EL (cell line): ENCODE measurements at regions not wholly inside any gene's neighbourhood (a gene's known extent, or its start where the extent isn't known, plus 50 kb on each side); places are given as distances from the start of the nearest gene placed in this dataset.

Experiments used
- DNase-seq: peaks from one replicate; pipeline ENCODE4 v3.0.0-alpha.2; 2016

DNA sequence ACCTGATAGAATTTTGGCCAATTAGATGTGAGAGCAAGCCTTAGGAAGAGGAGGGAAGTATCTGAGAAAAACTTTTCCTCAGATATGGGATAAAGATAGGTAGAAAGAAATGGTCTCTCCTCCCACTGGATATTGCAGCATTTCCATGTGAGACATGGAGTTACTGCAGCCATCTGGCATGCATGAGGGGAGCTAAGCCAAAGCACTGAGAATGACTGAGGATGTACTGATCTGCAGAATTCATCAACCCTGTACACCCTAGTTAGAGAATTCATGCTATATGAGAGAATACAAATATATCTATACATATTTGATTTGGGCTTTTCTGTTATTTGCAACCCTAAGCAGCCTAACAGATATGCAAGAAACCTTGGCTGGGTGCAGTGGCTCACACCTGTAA, 52.5 kb upstream of the RPL34 start:
- DNase-seq = no peak

DNA sequence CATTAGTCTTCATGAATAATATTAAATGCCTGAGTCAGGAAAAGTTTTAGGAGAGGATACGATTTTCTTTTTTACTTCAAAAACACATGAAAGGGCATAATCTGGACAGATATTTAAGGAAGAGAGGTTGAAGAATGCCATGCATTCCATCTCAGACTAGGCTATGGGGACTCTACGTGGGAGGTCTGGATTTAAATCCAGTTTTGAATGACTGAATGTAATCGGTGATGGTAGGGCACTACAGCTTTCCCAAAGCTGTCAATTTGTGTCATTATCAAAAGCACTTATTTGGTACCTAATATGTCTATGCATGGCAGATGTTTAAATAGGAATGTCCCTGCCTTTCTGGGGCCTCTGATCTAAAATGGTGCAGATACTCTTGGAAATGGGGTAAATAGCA, 59.3 kb upstream of the RPL34 start:
- DNase-seq = peak; percentile 11

- no peak for DNase-seq
Observed at GRCh38 chr4:108560616-108561015, 59.8 kb upstream of the RPL34 start.

DNA sequence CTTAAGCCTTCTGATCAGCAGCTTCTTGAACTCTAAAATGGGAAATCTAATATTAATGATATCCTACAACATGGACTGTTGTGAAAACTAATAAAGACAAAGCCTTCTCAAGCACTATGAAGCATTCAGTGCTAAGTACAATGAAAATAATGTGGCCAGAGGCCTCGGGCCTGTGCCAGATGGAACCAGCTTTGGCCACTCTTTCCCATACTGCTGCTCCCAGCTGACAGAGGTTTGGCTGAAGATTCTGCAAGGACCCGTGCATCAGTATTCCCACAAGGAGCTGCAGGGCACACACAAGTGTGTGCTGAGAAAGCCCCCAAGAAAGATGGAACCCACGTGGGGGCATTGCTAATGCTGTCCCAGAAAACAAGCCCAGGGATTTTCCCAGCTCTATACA, 60.5 kb upstream of the RPL34 start:
- no peak for DNase-seq

DNA sequence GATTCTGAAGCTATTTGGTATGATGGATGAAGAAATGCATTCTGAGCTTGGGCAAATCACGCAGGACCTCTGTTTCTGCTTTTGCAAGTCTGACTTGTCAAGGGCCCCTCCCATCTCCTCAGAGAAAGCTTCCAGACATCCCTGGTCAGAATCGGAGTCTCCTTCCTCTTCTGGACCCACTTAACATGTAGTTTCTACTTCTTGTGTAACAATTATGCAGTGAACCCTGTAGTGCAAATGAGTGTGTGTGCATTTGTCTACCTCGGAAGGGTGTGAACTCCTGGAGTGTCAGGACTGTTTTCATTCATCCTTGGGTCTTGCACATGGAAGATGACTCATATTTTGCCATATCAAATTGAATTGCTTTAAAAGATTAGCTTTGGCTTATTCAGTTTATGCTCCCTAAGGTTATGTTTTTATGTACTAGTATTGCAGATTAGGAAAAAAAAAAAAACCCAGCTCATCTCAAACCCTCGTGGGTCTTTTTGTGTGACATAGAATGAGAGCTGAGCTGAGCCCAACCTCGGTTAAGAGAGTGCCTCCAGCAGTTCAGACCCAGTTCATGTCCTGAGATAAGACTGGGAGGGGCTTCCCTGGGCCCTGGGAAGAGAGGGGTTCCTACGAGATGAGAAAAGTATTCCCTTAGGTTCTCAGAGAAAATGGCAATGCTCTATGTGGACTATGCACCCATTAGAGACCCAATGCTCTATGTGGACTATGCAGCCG, 61.1 kb upstream of the RPL34 start:
- no peak for DNase-seq

DNA sequence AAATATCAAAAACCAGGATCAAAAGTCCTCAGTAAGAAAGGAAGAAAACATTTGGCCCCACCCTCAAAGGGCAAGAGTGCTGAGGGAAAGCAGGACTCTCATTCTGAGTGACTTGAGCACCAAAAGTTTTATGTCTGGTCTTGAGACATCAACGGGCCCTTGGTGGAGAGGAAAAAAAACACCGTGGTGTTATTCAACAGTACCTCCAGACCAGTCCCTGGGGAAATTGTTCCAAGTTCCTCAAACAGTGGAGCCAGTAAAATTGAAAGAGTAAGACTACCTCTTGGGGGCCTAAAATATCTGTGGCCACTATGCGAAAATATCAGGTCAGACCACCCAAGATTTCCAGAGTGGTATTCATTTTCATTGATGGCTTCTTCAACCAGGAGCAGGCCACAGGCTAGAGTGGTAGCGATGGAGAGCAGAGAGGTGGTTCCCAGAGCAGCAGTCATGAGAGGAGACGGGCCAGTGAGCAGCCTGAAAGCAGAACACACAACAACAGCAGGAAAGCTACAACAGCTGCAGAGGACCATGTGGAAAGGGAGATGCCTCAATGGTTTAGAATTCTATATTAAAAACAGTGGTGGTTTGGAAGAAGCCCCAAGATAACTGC, 63.7 kb upstream of the RPL34 start:
- DNase-seq = no peak

- no peak for DNase-seq
Observed at GRCh38 chr4:108556166-108556565, 64.2 kb upstream of the RPL34 start.

DNA sequence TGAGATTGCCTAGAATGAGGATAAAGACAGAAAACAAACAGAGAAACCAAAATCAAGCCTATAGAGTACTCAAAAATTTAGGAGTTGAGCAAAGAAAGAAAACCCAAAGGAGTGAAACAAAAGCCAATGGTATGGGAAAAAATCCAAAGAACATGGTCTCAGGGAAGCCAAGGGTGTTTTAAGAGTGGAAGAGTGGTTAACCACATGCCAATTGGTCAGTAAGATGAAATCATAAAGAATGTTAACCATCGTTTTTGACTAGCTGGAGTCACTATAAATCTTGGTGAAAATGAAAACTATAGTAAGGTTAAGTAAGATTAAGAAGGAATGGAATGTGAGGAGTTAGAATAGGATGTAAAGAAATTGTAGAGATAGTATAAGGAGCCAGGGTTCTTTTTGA, 64.7 kb upstream of the RPL34 start:
- no peak for DNase-seq

GRCh38 chr4:108547682-108548081, 72.7 kb upstream of the RPL34 start:
- no peak for DNase-seq

DNA sequence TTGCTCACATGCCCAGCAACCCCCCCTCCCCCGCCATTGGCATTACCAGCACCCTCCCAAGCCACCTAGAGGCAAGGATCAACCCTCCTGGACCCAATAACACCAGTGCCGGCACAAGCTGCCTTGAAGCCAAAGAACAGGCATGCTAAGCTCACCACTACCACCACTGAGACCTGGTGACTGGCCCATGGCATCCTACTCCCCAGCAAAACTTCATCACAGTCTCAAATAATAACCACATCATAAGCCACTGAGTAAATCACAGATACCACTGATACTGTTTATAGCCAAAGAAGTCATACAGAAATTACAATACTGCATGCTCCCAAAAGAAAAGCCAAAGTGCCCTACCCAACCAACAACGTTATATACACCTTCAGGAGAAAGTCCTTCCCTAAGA, 73.6 kb upstream of the RPL34 start:
- DNase-seq = no peak

- DNase-seq = peak; percentile 27
Observed at GRCh38 chr4:108544481-108544880, 75.9 kb upstream of the RPL34 start.

GRCh38 chr4:108543359-108543968, 76.9 kb upstream of the RPL34 start:
- no peak for DNase-seq

GRCh38 chr4:108540536-108540935, 79.8 kb upstream of the RPL34 start:
- no peak for DNase-seq

DNA sequence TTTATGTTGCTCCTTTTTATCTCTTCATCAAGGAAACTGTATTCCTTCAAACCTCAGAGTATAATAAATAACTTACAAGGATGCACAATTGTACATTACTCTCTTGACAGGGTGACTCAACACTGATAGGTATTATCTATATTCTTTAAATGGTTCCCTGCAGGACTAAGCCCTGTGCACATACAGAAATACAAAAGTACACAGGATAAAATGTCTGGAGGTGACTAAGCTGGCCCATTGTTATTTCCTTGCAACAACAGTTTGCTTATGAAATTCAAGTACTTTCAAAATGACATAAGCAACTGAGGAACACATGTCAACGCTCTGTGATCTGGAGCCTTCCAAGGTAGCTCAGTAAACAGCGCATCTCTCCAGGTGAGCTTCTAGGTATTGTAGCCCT, 83.8 kb upstream of the RPL34 start:
- DNase-seq = no peak

DNA sequence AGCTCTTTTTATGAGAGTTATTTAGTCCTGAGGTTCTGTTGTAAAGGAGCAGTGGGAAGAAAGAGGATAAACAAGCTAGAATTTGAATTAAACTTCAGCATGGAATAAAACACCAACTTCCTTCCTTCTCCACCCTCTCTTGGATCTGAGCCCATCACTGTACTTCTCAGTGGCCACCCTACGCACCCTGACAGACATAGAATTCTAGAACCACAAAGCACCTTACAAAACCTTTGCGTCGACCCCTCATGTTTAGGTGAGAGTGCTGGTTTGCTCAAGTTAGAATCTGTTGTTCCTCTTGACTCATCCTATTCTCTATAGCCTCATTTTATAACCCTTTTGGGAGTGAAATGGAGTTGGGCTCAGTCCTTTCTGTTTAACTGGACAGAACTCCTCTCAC, 84.6 kb upstream of the RPL34 start:
- no peak for DNase-seq

GRCh38 chr4:108533876-108534275, 86.5 kb upstream of the RPL34 start:
- DNase-seq = no peak

DNA sequence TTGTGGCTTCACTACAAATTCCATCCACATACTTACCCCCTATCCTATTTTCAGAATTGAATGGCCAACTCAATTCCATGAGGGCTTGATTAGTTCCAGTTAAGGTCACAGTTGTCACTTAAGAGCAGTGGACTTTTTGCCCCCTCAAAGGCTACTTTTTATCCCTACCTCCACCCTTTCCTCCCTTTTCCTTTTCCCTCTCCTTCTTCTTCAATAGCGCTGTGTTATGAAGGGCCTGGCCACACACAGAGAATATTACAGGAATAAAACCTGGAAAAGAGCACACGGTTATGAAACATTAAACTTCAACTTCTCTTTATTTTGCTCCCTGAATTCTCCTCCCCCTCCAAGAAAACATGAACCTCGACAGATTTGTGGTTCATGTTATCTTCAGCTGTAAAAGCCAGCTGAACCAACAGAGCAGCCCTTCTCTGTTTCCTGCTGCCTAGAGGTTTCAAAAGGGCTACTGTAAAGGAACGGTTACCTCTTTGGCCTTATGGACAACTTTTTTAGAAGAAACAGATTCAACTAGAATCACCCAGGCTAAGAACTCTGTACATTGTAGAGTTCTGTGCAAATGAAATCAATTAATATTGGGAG, 87.0 kb upstream of the RPL34 start:
- DNase-seq = no peak

GRCh38 chr4:108532738-108533137, 87.6 kb upstream of the RPL34 start:
- no peak for DNase-seq

DNA sequence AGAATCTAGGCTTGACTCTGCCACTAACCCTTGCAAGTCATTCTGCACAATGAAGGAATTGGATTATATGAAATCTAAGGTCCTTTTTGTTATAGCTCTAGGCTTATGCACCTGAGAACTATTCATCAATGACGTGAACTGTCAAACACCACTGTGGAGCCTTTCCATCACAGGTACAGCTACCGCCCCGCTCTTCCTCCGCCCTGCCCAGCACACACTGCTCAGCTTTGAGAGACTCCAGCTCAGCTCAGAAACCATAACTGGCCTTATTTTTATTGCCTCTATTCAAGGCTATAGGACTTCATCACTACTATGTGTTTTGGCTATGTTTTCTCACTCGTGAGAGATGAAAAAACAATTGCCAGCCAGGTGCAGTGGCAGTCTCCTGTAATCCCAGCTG, 88.2 kb upstream of the RPL34 start:
- DNase-seq = no peak

GRCh38 chr4:108531461-108531860, 88.9 kb upstream of the RPL34 start:
- no peak for DNase-seq

- no peak for DNase-seq
Observed at GRCh38 chr4:108529984-108530905, 90.1 kb upstream of the RPL34 start.

DNA sequence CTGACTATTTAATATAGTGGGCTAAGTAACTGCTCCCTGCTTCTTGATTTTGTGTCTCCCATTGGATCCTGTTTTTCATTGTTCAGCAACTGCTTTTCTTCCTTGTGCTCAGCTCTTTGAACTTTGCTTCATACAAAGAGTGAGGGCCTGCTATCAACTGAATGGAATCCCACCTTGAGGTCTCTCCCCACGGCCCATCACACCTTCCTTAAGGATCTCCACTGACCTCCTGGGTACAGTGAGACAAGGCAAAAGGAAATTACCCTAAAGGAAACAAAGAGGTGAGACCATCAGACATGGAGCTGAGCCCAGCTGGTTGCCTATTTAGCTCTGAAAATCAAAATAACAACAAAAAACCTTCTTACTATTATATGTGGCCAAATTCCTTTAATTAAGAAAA, 91.3 kb upstream of the RPL34 start:
- no peak for DNase-seq

DNA sequence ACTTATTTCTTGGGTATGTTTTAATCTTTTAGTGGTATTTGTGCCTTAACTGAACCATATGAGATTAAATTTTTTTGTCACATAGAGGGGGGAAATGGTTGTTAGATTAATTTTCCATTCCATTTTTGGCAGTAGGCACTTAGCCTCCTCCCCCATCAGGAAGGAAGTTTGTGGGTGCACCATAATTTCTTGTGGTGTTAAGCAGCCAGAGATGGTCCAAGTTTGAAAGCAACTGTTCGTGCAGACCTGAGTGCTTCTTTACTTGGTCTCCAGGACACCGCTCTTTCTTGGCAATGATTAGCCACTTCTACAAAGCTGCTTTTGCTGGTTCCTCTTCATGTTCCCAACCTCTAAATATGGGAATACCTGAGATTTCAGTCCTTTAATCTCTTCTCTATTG, 92.7 kb upstream of the RPL34 start:
- no peak for DNase-seq
